ENCODE measurements at regions not wholly inside any gene's neighbourhood (a gene's known extent, or its start where the extent isn't known, plus 50 kb on each side); places are given as distances from the start of the nearest gene placed in this dataset.

- FAIRE-seq, result no peak
Measured at GRCh38 chrX:5632887-5633286, 595.8 kb downstream of the NLGN4X start.

More at GRCh38 chrX:5632887-5633286, 595.8 kb downstream of the NLGN4X start:
- H3K27ac ChIP-seq (ENCODE audit: extremely low read depth, low read depth, low read length), result no peak overlapping the region
- H3K9me1 ChIP-seq (ENCODE audit: control insufficient read depth, insufficient read depth, low read length), result no peaks in the 10 kb centered on the region
- DNase-seq (ENCODE audit: extremely low read depth in 1 of 4, low spot score in 3 of 4), result no peak
- TF ChIP-seq FUS (optimal IDR thresholded peaks at IDR 0.05; ENCODE audit: low read depth, low read length) (no peak), SMAD2 (IDR thresholded peaks at IDR 0.05; ENCODE audit: low read depth, low read length) (no peak), ZNF217 (CRISPR knock-in tag; IDR thresholded peaks at IDR 0.05) (no peak), ZNF324 (CRISPR knock-in tag; IDR thresholded peaks at IDR 0.05) (no peak), NR3C1 (CRISPR knock-in tag; IDR thresholded peaks at IDR 0.05) (no peak), MBD2 (IDR thresholded peaks at IDR 0.05; ENCODE audit: borderline replicate concordance, low read depth) (no peak), SMAD1 (IDR thresholded peaks at IDR 0.05; ENCODE audit: low read depth, low read length, partially characterized antibody) (no peak), PHF20 (IDR thresholded peaks at IDR 0.05; ENCODE audit: partially characterized antibody) (no peak), ZNF316 (IDR thresholded peaks at IDR 0.05) (no peak), ZNF699 (CRISPR knock-in tag; IDR thresholded peaks at IDR 0.05; ENCODE audit: insufficient replicate concordance) (no peak), ZSCAN29 (IDR thresholded peaks at IDR 0.05) (no peak)
- TF ChIP-seq, protein P1, sequence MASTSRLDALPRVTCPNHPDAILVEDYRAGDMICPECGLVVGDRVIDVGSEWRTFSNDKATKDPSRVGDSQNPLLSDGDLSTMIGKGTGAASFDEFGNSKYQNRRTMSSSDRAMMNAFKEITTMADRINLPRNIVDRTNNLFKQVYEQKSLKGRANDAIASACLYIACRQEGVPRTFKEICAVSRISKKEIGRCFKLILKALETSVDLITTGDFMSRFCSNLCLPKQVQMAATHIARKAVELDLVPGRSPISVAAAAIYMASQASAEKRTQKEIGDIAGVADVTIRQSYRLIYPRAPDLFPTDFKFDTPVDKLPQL (IDR thresholded peaks at IDR 0.05; ENCODE audit: extremely low read depth, insufficient read length), result no peak
- TF ChIP-seq, protein P2, sequence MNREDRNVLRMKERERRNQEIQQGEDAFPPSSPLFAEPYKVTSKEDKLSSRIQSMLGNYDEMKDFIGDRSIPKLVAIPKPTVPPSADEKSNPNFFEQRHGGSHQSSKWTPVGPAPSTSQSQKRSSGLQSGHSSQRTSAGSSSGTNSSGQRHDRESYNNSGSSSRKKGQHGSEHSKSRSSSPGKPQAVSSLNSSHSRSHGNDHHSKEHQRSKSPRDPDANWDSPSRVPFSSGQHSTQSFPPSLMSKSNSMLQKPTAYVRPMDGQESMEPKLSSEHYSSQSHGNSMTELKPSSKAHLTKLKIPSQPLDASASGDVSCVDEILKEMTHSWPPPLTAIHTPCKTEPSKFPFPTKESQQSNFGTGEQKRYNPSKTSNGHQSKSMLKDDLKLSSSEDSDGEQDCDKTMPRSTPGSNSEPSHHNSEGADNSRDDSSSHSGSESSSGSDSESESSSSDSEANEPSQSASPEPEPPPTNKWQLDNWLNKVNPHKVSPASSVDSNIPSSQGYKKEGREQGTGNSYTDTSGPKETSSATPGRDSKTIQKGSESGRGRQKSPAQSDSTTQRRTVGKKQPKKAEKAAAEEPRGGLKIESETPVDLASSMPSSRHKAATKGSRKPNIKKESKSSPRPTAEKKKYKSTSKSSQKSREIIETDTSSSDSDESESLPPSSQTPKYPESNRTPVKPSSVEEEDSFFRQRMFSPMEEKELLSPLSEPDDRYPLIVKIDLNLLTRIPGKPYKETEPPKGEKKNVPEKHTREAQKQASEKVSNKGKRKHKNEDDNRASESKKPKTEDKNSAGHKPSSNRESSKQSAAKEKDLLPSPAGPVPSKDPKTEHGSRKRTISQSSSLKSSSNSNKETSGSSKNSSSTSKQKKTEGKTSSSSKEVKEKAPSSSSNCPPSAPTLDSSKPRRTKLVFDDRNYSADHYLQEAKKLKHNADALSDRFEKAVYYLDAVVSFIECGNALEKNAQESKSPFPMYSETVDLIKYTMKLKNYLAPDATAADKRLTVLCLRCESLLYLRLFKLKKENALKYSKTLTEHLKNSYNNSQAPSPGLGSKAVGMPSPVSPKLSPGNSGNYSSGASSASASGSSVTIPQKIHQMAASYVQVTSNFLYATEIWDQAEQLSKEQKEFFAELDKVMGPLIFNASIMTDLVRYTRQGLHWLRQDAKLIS (CRISPR knock-in tag; IDR thresholded peaks at IDR 0.05), result no peak
- H3K4me3 ChIP-seq, result no peak overlapping the region
- no peaks in the 10 kb centered on the region for H4K20me1 ChIP-seq (replicated peaks; ENCODE audit: control insufficient read depth, insufficient read depth, low read length)
- H2AFZ ChIP-seq (ENCODE audit: low read depth, low read length), result no peak overlapping the region
- H3K36me3 ChIP-seq (ENCODE audit: control insufficient read depth, insufficient read depth, low read length), result no peaks in the 10 kb centered on the region
- H3K79me2 ChIP-seq (ENCODE audit: control insufficient read depth, insufficient read depth, low read length), result no peaks in the 10 kb centered on the region
- no peak overlapping the region for H3K9ac ChIP-seq (ENCODE audit: insufficient read depth in 1 of 2, low read depth in 2 of 2, low read length in 2 of 2)
- no peak overlapping the region for H3K4me2 ChIP-seq (ENCODE audit: insufficient read depth, low read length)
- intact Hi-C loops (cut with micrococcal nuclease) (no loop called here), in situ Hi-C loops (cut with MboI) (no loop called here)
- H3K4me1 ChIP-seq (replicated peaks in 1 of 2; ENCODE audit: control insufficient read depth in 2 of 2, insufficient read depth in 2 of 2, low read length in 2 of 2), result no peaks in the 10 kb centered on the region
- no peak for ATAC-seq
- CTCF ChIA-PET (ENCODE audit: low intra/inter-chr PET ratio), result no interaction called here
- no TSS peak for BruUV-seq (replicated peaks)
- H3K27me3 ChIP-seq (ENCODE audit: control insufficient read depth in 2 of 2, insufficient read depth in 2 of 2, low read length in 2 of 2), result no peaks in the 10 kb centered on the region
- POLR2A ChIA-PET, result no interaction called here
- H3K9me3 ChIP-seq (replicated peaks; ENCODE audit: control insufficient read depth, insufficient read depth, low read depth, low read length), result no peaks in the 10 kb centered on the region
